ENCODE measurements at regions not wholly inside any gene's neighbourhood (a gene's known extent, or its start where the extent isn't known, plus 50 kb on each side); places are given as distances from the start of the nearest gene placed in this dataset.
A peak's percentile ranks its signal among the peaks of the same experiment; 100 is the strongest.
"Not testable (repeated sequence)": the region's sequence is repeated elsewhere in the genome, so short reads cannot be mapped to it uniquely, and the experiment has no call there.

- no peak for TF ChIP-seq CTCF (IDR thresholded peaks at IDR 0.05)
- Histone ChIP-seq H3K4me1 (ENCODE audit: low read depth) (no peaks in the 10 kb centered on the region), H3K4me3 (no peak overlapping the region), H3K9me3 (no peaks in the 10 kb centered on the region), H3K36me3 (ENCODE audit: low read depth) (no peaks in the 10 kb centered on the region)
- ATAC-seq (no peak), DNase-seq (no peak)
- intact Hi-C loops (cut with DNase I, micrococcal nuclease): no loop called here
Measured at GRCh38 chr7:54946271-54946670, 72.5 kb upstream of the EGFR start.

GRCh38 chr7:54946764-54947163 lies 72.1 kb upstream of the EGFR start:
- ATAC-seq: peak; percentile 71
- peak in 1 of 3 donors; percentile 5 for DNase-seq
- Histone ChIP-seq H3K4me3 (no peak overlapping the region), H3K9me3 (no peaks in the 10 kb centered on the region), H3K4me1 (ENCODE audit: low read depth) (no peaks in the 10 kb centered on the region), H3K36me3 (ENCODE audit: low read depth) (no peaks in the 10 kb centered on the region)
- intact Hi-C loops (cut with DNase I, micrococcal nuclease): no loop called here
- no peak for TF ChIP-seq CTCF (IDR thresholded peaks at IDR 0.05)

- no peak for DNase-seq
- no peak for ATAC-seq
- intact Hi-C loops (cut with DNase I, micrococcal nuclease): no loop called here
- H3K36me3 ChIP-seq (ENCODE audit: low read depth): no peaks in the 10 kb centered on the region
- TF ChIP-seq CTCF (IDR thresholded peaks at IDR 0.05): no peak
- H3K4me1 ChIP-seq (ENCODE audit: low read depth): no peaks in the 10 kb centered on the region
- no peak overlapping the region for H3K4me3 ChIP-seq
- H3K9me3 ChIP-seq: no peaks in the 10 kb centered on the region
Measured at GRCh38 chr7:54947266-54947665, 71.6 kb upstream of the EGFR start.

GRCh38 chr7:54949514-54949913 lies 69.3 kb upstream of the EGFR start:
- intact Hi-C loops (cut with DNase I, micrococcal nuclease); H3K36me3 ChIP-seq (ENCODE audit: low read depth); ATAC-seq; H3K4me1 ChIP-seq (ENCODE audit: low read depth); H3K9me3 ChIP-seq; DNase-seq; H3K4me3 ChIP-seq: not testable (repeated sequence)

- no peaks in the 10 kb centered on the region for H3K36me3 ChIP-seq (ENCODE audit: low read depth)
- H3K9me3 ChIP-seq: no peaks in the 10 kb centered on the region
- ATAC-seq (no peak), DNase-seq (no peak)
- no peaks in the 10 kb centered on the region for H3K4me1 ChIP-seq (ENCODE audit: low read depth)
- no peak for TF ChIP-seq CTCF (IDR thresholded peaks at IDR 0.05)
- intact Hi-C loops (cut with DNase I, micrococcal nuclease): no loop called here
- no peak overlapping the region for H3K4me3 ChIP-seq
Measured at GRCh38 chr7:54955296-54955695, 63.5 kb upstream of the EGFR start.

- H3K4me1 ChIP-seq (ENCODE audit: low read depth): no peaks in the 10 kb centered on the region
- H3K9me3 ChIP-seq: no peaks in the 10 kb centered on the region
- no peak for TF ChIP-seq CTCF (IDR thresholded peaks at IDR 0.05)
- no peak overlapping the region for H3K4me3 ChIP-seq
- ATAC-seq (no peak), DNase-seq (no peak)
- intact Hi-C loops (cut with DNase I, micrococcal nuclease): no loop called here
- H3K36me3 ChIP-seq (ENCODE audit: low read depth): no peaks in the 10 kb centered on the region
Measured at GRCh38 chr7:54955696-54956420, 63.0 kb upstream of the EGFR start.
